Adipocyte (in vitro differentiated cells): ENCODE measurements at regions not wholly inside any gene's neighbourhood (a gene's known extent, or its start where the extent isn't known, plus 50 kb on each side); places are given as distances from the start of the nearest gene placed in this dataset.
A peak's percentile ranks its signal among the peaks of the same experiment; 100 is the strongest.
"Not testable (repeated sequence)": the region's sequence is repeated elsewhere in the genome, so short reads cannot be mapped to it uniquely, and the experiment has no call there.

Source experiments
- DNase-seq: peaks from one replicate; pipeline ENCODE4 v3.0.0-alpha.2; 2015; ENCODE audit warnings: low read depth
- H3K27me3 ChIP-seq: replicated peaks from 2 replicates; pipeline ENCODE4 v1.7.0; 2013; ENCODE audit warnings: mild to moderate bottlenecking, low read length, moderate library complexity; ENCODE audit not compliant: control insufficient read depth, insufficient read depth
- H3K36me3 ChIP-seq: 2 replicates; pipeline ENCODE4 v1.7.0; 2013; ENCODE audit warnings: low read length, mild to moderate bottlenecking, moderate library complexity; ENCODE audit not compliant: control insufficient read depth, insufficient read depth, severe bottlenecking
- H3K4me1 ChIP-seq: 2 replicates; pipeline ENCODE4 v1.7.0; 2013; ENCODE audit warnings: mild to moderate bottlenecking, low read length, moderate library complexity; ENCODE audit not compliant: control insufficient read depth, insufficient read depth
- H3K4me3 ChIP-seq: 2 replicates; pipeline ENCODE4 v1.7.0; 2013; ENCODE audit warnings: mild to moderate bottlenecking, low read length, moderate library complexity
- H3K9ac ChIP-seq: 2 replicates; pipeline ENCODE4 v1.7.0; 2013; ENCODE audit warnings: mild to moderate bottlenecking, low read length, moderate library complexity
- H3K9me3 ChIP-seq: 2 replicates; pipeline ENCODE4 v1.7.0; 2013; ENCODE audit warnings: mild to moderate bottlenecking, low read length, moderate library complexity; ENCODE audit not compliant: control insufficient read depth

DNA sequence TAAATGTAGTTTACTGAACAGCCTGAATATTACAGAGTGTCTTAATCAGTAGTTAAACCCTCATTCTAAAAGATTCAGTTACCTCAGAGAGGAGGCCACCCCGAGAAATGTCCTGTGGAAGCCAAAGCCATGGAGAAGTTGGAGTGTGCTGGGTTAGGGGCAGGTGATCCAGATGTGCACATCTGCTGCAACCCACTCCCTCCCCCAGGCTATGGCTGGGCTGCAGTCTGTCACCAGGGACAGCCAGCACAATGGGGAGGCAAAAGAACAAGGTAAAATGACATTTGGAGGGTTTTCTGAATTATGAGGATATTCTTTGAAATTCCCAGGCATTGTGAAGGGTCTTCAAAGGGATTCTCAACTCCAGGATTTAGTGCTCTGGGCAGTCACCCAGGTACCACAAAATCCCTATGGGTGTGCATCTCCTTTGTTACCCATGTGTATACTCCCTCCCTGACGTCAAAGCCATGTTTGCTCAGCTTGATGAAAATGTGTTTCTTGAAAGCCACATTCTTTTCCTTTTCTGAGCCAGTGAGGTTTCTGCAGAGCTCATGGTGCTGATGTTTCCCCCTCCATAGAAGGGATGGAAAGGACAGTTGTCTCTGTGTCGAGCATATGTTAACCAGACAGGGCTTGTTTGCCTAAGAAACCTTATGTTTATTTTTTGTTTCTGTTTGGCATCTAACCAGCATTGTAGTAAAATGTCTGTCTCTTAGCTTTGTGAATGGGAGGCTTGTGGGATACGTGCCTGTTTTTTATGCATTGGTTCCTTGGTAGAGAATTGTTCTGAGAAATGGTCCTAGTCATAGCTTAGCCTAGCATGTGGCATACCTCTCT lies 212.3 kb upstream of the TBX18 start:
- H3K27me3 ChIP-seq: no peaks in the 10 kb centered on the region
- H3K4me3 ChIP-seq: no peak overlapping the region
- no peak for DNase-seq
- no peak overlapping the region for H3K9ac ChIP-seq
- peaks cover 3% of the 10 kb centered on the region for H3K9me3 ChIP-seq
- peaks cover 11% of the 10 kb centered on the region for H3K4me1 ChIP-seq
- no peaks in the 10 kb centered on the region for H3K36me3 ChIP-seq

DNA sequence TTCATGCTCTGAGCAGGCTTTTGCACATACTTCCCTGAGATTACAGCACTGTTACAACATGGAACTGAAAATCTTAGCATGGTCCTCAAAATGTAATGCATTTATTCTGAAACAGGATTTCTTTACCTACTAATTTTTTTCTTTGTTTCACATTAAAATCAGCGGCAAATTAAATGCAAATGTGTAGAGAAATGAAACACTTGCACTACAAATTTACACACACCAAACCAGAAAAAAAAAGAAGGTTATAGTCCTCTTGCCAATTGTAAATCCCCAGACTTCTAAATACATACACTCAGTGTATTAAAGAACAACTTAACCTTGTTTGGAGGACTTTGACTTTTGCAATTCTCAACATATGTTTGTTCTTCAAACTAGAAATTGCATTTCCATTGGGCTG lies 210.9 kb upstream of the TBX18 start:
- H3K36me3 ChIP-seq: no peaks in the 10 kb centered on the region
- no peak overlapping the region for H3K9ac ChIP-seq
- peaks cover 11% of the 10 kb centered on the region for H3K4me1 ChIP-seq
- H3K4me3 ChIP-seq: no peak overlapping the region
- H3K9me3 ChIP-seq: peaks cover 3% of the 10 kb centered on the region
- no peak for DNase-seq
- H3K27me3 ChIP-seq: no peaks in the 10 kb centered on the region

DNA sequence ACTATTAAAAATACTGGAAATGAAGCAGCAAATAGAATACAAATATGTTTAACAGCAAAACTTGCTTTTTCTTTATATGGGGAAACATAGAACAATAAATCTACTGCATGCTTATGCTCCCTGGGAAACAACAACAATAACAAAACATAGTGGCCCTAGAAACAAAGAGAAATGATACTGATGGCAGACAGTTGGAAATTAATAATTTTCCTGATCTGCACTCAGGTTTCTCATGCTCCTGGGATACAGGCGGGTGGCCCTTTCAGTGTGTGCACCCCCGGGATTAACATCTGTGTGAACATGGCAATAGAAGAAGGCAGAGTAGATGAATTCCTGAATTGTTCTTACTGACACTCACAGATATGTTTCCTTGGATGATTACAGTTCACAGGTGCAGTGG lies 209.2 kb upstream of the TBX18 start:
- Histone ChIP-seq H3K9ac (no peak overlapping the region), H3K9me3 (peaks cover 3% of the 10 kb centered on the region), H3K36me3 (no peaks in the 10 kb centered on the region), H3K27me3 (no peaks in the 10 kb centered on the region), H3K4me3 (no peak overlapping the region), H3K4me1 (no peaks in the 10 kb centered on the region)
- no peak for DNase-seq

- Histone ChIP-seq H3K9ac (no peak overlapping the region), H3K9me3 (peaks cover 3% of the 10 kb centered on the region), H3K4me1 (no peaks in the 10 kb centered on the region), H3K4me3 (no peak overlapping the region), H3K36me3 (no peaks in the 10 kb centered on the region), H3K27me3 (no peaks in the 10 kb centered on the region)
- DNase-seq: no peak
Measured at GRCh38 chr6:84967965-84968364, 203.6 kb upstream of the TBX18 start.

- peak; percentile 62 for DNase-seq
- no peaks in the 10 kb centered on the region for H3K27me3 ChIP-seq
- no peak overlapping the region for H3K9ac ChIP-seq
- H3K4me3 ChIP-seq: no peak overlapping the region
- H3K36me3 ChIP-seq: no peaks in the 10 kb centered on the region
- no peaks in the 10 kb centered on the region for H3K4me1 ChIP-seq
- H3K9me3 ChIP-seq: no peaks in the 10 kb centered on the region
Measured at GRCh38 chr6:84967389-84967788, 203.0 kb upstream of the TBX18 start.

DNA sequence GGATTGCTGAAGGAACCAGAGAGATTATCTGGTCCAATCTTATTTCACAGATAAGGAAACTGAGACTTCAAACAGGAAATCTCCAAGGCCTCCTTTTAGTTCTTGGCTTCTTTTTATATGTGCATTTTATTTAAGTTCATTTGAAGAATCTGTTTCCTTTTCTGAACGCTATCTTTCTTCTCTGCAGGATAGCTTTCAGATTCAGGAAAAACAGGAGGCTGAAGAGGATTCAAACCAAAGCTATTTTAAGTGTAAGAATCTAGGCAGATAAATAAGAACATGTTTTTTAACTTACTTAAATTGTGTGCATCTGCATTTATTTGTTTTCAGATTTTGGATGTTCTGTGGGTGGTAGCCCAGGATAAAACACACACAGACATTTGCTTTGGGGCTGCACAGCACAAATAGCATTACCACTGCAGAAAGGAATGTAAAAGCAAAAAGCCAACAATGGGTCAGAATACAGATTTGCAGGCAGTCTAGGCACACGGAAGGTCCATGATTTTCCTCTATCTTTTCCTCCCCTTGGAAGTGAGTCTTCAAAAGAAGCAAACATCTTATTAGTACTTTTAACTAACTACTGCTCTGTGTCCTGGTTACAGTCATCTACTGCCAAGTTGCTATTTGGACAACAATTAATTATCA lies 188.8 kb upstream of the TBX18 start:
- H3K9me3 ChIP-seq: peaks cover 17% of the 10 kb centered on the region
- no peaks in the 10 kb centered on the region for H3K36me3 ChIP-seq
- no peak overlapping the region for H3K9ac ChIP-seq
- DNase-seq: no peak
- H3K4me3 ChIP-seq: no peak overlapping the region
- H3K4me1 ChIP-seq: peaks cover 6% of the 10 kb centered on the region
- H3K27me3 ChIP-seq: no peaks in the 10 kb centered on the region

- not testable (repeated sequence) for H3K4me1 ChIP-seq, H3K4me3 ChIP-seq, H3K36me3 ChIP-seq, H3K27me3 ChIP-seq, H3K9ac ChIP-seq, DNase-seq
- peaks cover 34% of the 10 kb centered on the region for H3K9me3 ChIP-seq
Measured at GRCh38 chr6:84944926-84945325, 180.5 kb upstream of the TBX18 start.

- Histone ChIP-seq H3K9me3 (peaks cover 24% of the 10 kb centered on the region), H3K4me3 (no peak overlapping the region), H3K9ac (no peak overlapping the region), H3K4me1 (no peaks in the 10 kb centered on the region), H3K36me3 (no peaks in the 10 kb centered on the region), H3K27me3 (no peaks in the 10 kb centered on the region)
- DNase-seq: no peak
Measured at GRCh38 chr6:84943905-84944304, 179.5 kb upstream of the TBX18 start.

DNA sequence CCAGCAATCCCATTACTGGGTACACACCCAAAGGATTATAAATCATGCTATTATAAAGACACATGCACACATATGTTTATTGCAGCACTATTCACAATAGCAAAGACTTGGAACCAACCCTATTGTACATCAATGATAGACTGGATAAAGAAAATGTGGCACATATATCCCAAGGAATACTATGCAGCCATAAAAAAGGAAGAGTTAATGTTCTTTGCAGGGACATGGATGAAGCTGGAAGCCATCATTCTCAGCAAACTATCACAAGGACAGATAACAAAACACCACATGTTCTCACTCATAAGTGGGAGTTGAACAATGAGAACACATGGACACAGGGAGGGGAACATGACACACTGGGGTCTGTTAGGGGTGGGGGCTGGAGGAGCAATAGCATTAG lies 177.2 kb upstream of the TBX18 start:
- not testable (repeated sequence) for H3K4me1 ChIP-seq, DNase-seq, H3K27me3 ChIP-seq, H3K4me3 ChIP-seq, H3K9ac ChIP-seq, H3K9me3 ChIP-seq, H3K36me3 ChIP-seq

- H3K9me3 ChIP-seq: no peaks in the 10 kb centered on the region
- peaks cover 6% of the 10 kb centered on the region for H3K4me1 ChIP-seq
- no peak overlapping the region for H3K4me3 ChIP-seq
- H3K27me3 ChIP-seq: no peaks in the 10 kb centered on the region
- no peak for DNase-seq
- no peaks in the 10 kb centered on the region for H3K36me3 ChIP-seq
- H3K9ac ChIP-seq: no peak overlapping the region
Measured at GRCh38 chr6:84929212-84929611, 164.8 kb upstream of the TBX18 start.

DNA sequence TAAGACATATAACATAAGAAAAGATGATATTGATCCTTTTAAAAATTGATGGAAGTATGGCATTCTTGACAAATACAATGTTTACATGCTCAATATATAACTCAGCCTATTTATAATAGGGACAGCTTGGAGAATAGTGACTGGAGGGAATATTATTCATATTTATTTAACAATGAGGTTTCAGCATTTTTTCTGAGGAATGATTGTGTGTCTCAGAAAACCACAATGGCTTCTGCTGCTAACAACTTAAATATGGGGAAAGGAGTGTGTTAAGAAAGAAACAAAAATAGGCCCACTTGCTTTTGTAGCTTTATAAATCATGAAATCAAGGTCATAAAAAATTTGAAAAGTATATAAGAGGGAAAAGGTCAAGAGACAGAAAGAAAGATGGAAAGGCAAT lies 163.2 kb upstream of the TBX18 start:
- Histone ChIP-seq H3K36me3 (no peaks in the 10 kb centered on the region), H3K9ac (no peak overlapping the region), H3K4me3 (no peak overlapping the region), H3K4me1 (peaks cover 6% of the 10 kb centered on the region), H3K9me3 (no peaks in the 10 kb centered on the region), H3K27me3 (no peaks in the 10 kb centered on the region)
- no peak for DNase-seq
